ENCODE measurements at regions not wholly inside any gene's neighbourhood (a gene's known extent, or its start where the extent isn't known, plus 50 kb on each side); places are given as distances from the start of the nearest gene placed in this dataset.

- no peaks in the 10 kb centered on the region for H3K9me2 ChIP-seq (ENCODE audit: low read depth, low read length)
- H3F3A ChIP-seq (ENCODE audit: insufficient read depth, low read length), result no peaks in the 10 kb centered on the region
- no peak overlapping the region for H3K4me3 ChIP-seq (ENCODE audit: low read depth, low read length, poor library complexity, severe bottlenecking)
- no peaks in the 10 kb centered on the region for H3K27me3 ChIP-seq (ENCODE audit: insufficient read depth, low read length)
- TF ChIP-seq EZH2 (IDR thresholded peaks at IDR 0.05; ENCODE audit: borderline replicate concordance, low read length) (no peak), CTCF (IDR thresholded peaks at IDR 0.05; ENCODE audit: low read length) (no peak)
- no peak overlapping the region for H3K4me2 ChIP-seq (ENCODE audit: low read length)
- no peaks in the 10 kb centered on the region for H4K20me1 ChIP-seq (ENCODE audit: insufficient read depth, low read length)
- H3K79me2 ChIP-seq (ENCODE audit: insufficient read depth, low read length), result no peaks in the 10 kb centered on the region
- H3K9me3 ChIP-seq (ENCODE audit: low read length), result no peaks in the 10 kb centered on the region
- no peaks in the 10 kb centered on the region for H3K36me3 ChIP-seq (ENCODE audit: insufficient read depth, low read length)
- no peak overlapping the region for H2AFZ ChIP-seq (ENCODE audit: low read length)
- H3K4me1 ChIP-seq (ENCODE audit: insufficient read depth, low read length, severe bottlenecking), result no peaks in the 10 kb centered on the region
- no peak overlapping the region for H3K9ac ChIP-seq (ENCODE audit: low read length)
- no peak overlapping the region for H3K27ac ChIP-seq (ENCODE audit: low read depth, low read length, poor library complexity, severe bottlenecking)
These were observed 60.0 kb downstream of the NRN1 start for GRCh38 chr6:5946701-5947100.

DNA sequence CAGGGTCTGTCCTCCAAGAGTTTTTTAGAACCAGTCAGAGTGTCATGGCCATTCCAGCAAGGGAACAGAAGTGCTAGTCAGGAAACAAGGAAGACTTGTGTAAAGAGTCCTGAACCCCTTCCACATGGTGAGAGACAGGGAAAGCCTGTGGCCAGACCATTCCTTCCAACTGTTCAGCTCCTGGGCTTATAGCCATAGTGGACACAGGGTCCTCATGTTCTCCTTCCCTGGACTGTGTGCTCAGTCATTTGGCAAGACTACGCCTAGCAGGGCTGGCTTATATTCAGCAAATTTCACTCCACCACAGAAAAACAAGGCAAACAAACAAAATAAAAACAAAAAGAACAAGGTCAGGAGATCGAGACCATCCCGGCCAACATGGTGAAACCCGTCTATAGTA is 60.5 kb downstream of the NRN1 start:
- H3K27ac ChIP-seq (ENCODE audit: low read depth, low read length, poor library complexity, severe bottlenecking), result no peak overlapping the region
- H3K36me3 ChIP-seq (ENCODE audit: insufficient read depth, low read length), result no peaks in the 10 kb centered on the region
- H3K4me1 ChIP-seq (ENCODE audit: insufficient read depth, low read length, severe bottlenecking), result no peaks in the 10 kb centered on the region
- no peak overlapping the region for H3K4me2 ChIP-seq (ENCODE audit: low read length)
- H3K79me2 ChIP-seq (ENCODE audit: insufficient read depth, low read length), result no peaks in the 10 kb centered on the region
- no peak overlapping the region for H3K9ac ChIP-seq (ENCODE audit: low read length)
- H2AFZ ChIP-seq (ENCODE audit: low read length), result no peak overlapping the region
- TF ChIP-seq EZH2 (IDR thresholded peaks at IDR 0.05; ENCODE audit: borderline replicate concordance, low read length) (no peak), CTCF (IDR thresholded peaks at IDR 0.05; ENCODE audit: low read length) (no peak)
- H3K4me3 ChIP-seq (ENCODE audit: low read depth, low read length, poor library complexity, severe bottlenecking), result no peak overlapping the region
- no peaks in the 10 kb centered on the region for H3K9me3 ChIP-seq (ENCODE audit: low read length)
- no peaks in the 10 kb centered on the region for H4K20me1 ChIP-seq (ENCODE audit: insufficient read depth, low read length)
- H3F3A ChIP-seq (ENCODE audit: insufficient read depth, low read length), result no peaks in the 10 kb centered on the region
- H3K27me3 ChIP-seq (ENCODE audit: insufficient read depth, low read length), result no peaks in the 10 kb centered on the region
- no peaks in the 10 kb centered on the region for H3K9me2 ChIP-seq (ENCODE audit: low read depth, low read length)

DNA sequence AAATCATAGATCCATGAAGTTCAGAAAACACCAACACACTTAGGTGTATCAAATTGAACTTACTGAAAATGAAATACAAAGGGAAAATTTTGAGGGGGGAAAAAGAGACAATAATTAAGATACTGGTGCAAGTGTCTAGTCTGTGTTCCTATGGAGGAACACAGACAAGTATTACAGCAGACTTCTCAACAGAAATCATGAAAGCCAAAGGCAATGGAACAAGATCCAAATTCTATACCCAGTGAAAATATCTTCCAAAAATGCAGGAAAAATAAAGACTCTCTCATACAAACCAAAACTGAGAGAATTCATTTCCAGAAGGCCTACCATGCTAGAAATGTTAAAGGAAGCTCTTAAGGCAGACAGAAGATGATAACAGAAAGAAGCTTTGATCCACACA is 63.1 kb downstream of the NRN1 start:
- H3K9me3 ChIP-seq (ENCODE audit: low read length), result no peaks in the 10 kb centered on the region
- H3K36me3 ChIP-seq (ENCODE audit: insufficient read depth, low read length), result no peaks in the 10 kb centered on the region
- H3K79me2 ChIP-seq (ENCODE audit: insufficient read depth, low read length), result no peaks in the 10 kb centered on the region
- no peak overlapping the region for H3K27ac ChIP-seq (ENCODE audit: low read depth, low read length, poor library complexity, severe bottlenecking)
- H3K9me2 ChIP-seq (ENCODE audit: low read depth, low read length), result no peaks in the 10 kb centered on the region
- no peak overlapping the region for H3K9ac ChIP-seq (ENCODE audit: low read length)
- no peaks in the 10 kb centered on the region for H3K4me1 ChIP-seq (ENCODE audit: insufficient read depth, low read length, severe bottlenecking)
- H3K27me3 ChIP-seq (ENCODE audit: insufficient read depth, low read length), result no peaks in the 10 kb centered on the region
- H3K4me2 ChIP-seq (ENCODE audit: low read length), result no peak overlapping the region
- no peaks in the 10 kb centered on the region for H3F3A ChIP-seq (ENCODE audit: insufficient read depth, low read length)
- no peak overlapping the region for H2AFZ ChIP-seq (ENCODE audit: low read length)
- no peak overlapping the region for H3K4me3 ChIP-seq (ENCODE audit: low read depth, low read length, poor library complexity, severe bottlenecking)
- H4K20me1 ChIP-seq (ENCODE audit: insufficient read depth, low read length), result no peaks in the 10 kb centered on the region
- TF ChIP-seq CTCF (IDR thresholded peaks at IDR 0.05; ENCODE audit: low read length) (no peak), EZH2 (IDR thresholded peaks at IDR 0.05; ENCODE audit: borderline replicate concordance, low read length) (no peak)

Data from OCI-LY1 (cell line).